HepG2 (cell line): ENCODE measurements at regions not wholly inside any gene's neighbourhood (a gene's known extent, or its start where the extent isn't known, plus 50 kb on each side); places are given as distances from the start of the nearest gene placed in this dataset.

Experiments
- DZIP1 ChIP-seq: sonication (generic); formaldehyde crosslinking; IDR thresholded peaks from 2 replicates; pipeline ENCODE4 v1.5.0; 2020; ENCODE audit warnings: mild to moderate bottlenecking, missing genetic modification reagents
- KLF12 ChIP-seq: sonication (generic); formaldehyde crosslinking; IDR thresholded peaks from 2 replicates; pipeline ENCODE4 v1.4.0; 2020; ENCODE audit warnings: missing genetic modification reagents, borderline replicate concordance
- MLLT10 ChIP-seq: sonication (generic); formaldehyde crosslinking; IDR thresholded peaks from 2 replicates; pipeline ENCODE4 v1.4.0; 2020; ENCODE audit warnings: missing genetic modification reagents
- PAWR ChIP-seq: sonication (generic); formaldehyde crosslinking; IDR thresholded peaks from 2 replicates; pipeline ENCODE4 v1.4.0; 2020; ENCODE audit warnings: missing genetic modification reagents, mild to moderate bottlenecking, borderline replicate concordance
- RCOR2 ChIP-seq: IDR thresholded peaks from 2 replicates; pipeline ENCODE4 v1.6.1; 2016; ENCODE audit warnings: missing biosample characterization, missing genetic modification reagents
- REST ChIP-seq, 2 experiments: IDR thresholded peaks; 2 replicates each; pipeline ENCODE4 v1.6.1; 2011 to 2012; ENCODE audit warnings: low read length in 2 of 2, borderline replicate concordance in 1 of 2, low read depth in 1 of 2, mild to moderate bottlenecking in 1 of 2, moderate library complexity in 1 of 2
- TBX3 ChIP-seq: fragments of 450-650 bp; IDR thresholded peaks from 2 replicates; pipeline ENCODE4 v1.6.1; 2017; ENCODE audit warnings: antibody characterized with exemption, mild to moderate bottlenecking, inconsistent platforms, borderline replicate concordance
- ZNF280D ChIP-seq: sonication (generic); formaldehyde crosslinking; IDR thresholded peaks from 2 replicates; pipeline ENCODE4 v1.5.1; 2020; ENCODE audit warnings: mild to moderate bottlenecking, missing genetic modification reagents
- ZNF318 ChIP-seq: sonication (generic); formaldehyde crosslinking; IDR thresholded peaks from 2 replicates; pipeline ENCODE4 v1.4.0; 2020; ENCODE audit warnings: mild to moderate bottlenecking, missing genetic modification reagents
- ZNF33A ChIP-seq: sonication (generic); formaldehyde crosslinking; IDR thresholded peaks from 2 replicates; pipeline ENCODE4 v1.5.1; 2020; ENCODE audit warnings: missing genetic modification reagents, mild to moderate bottlenecking, moderate library complexity, borderline replicate concordance
- ZNF557 ChIP-seq: sonication (generic); formaldehyde crosslinking; IDR thresholded peaks from 2 replicates; pipeline ENCODE4 v1.4.0; 2020; ENCODE audit warnings: missing genetic modification reagents
- ZNF772 ChIP-seq: sonication (generic); formaldehyde crosslinking; IDR thresholded peaks from 2 replicates; pipeline ENCODE4 v1.5.0; 2020; ENCODE audit warnings: mild to moderate bottlenecking, missing genetic modification reagents

- TF ChIP-seq ZNF280D (CRISPR knock-in tag) (no peak), ZNF33A (CRISPR knock-in tag) (no peak), PAWR (CRISPR knock-in tag) (no peak), ZNF772 (CRISPR knock-in tag) (no peak), MLLT10 (no peak), KLF12 (no peak), DZIP1 (CRISPR knock-in tag) (no peak), TBX3 (no peak), RCOR2 (CRISPR knock-in tag) (no peak), REST (IDR thresholded peaks at IDR 0.05; ENCODE audit: borderline replicate concordance in 1 of 2, low read depth in 1 of 2, low read length in 2 of 2) (no peak), ZNF557 (CRISPR knock-in tag) (no peak), ZNF318 (no peak)
Observed at GRCh38 chr3:72571638-72572114, 276.6 kb downstream of the SHQ1 start (continued).
